Mesendoderm (in vitro differentiated cells): ENCODE measurements at regions not wholly inside any gene's neighbourhood (a gene's known extent, or its start where the extent isn't known, plus 50 kb on each side); places are given as distances from the start of the nearest gene placed in this dataset.

ENCODE experiments used
- DNase-seq: peaks from one replicate; pipeline ENCODE4 v3.0.0; 2013
- H2AK5ac ChIP-seq: 2 replicates; pipeline ENCODE4 v1.6.1; 2013; ENCODE audit warnings: low read length, inconsistent platforms
- H2BK120ac ChIP-seq: 2 replicates; pipeline ENCODE4 v1.6.1; 2013; ENCODE audit warnings: low read depth, mild to moderate bottlenecking, low read length, moderate library complexity, mixed read lengths
- H2BK15ac ChIP-seq: replicated peaks from 2 replicates; pipeline ENCODE4 v1.6.1; 2013; ENCODE audit warnings: low read depth, mild to moderate bottlenecking, moderate library complexity
- H2BK5ac ChIP-seq: 2 replicates; pipeline ENCODE4 v1.6.1; 2013; ENCODE audit warnings: low read length, inconsistent platforms
- H3K18ac ChIP-seq: 2 replicates; pipeline ENCODE4 v1.6.1; 2013; ENCODE audit warnings: mild to moderate bottlenecking, low read length, mixed read lengths
- H3K23ac ChIP-seq: one replicate; pipeline ENCODE4 v1.6.1; 2013; ENCODE audit warnings: low read length
- H3K27ac ChIP-seq: 2 replicates; pipeline ENCODE4 v1.5.1; 2013; ENCODE audit warnings: low read depth, mild to moderate bottlenecking, inconsistent platforms, low read length, moderate library complexity
- H3K27me3 ChIP-seq: 2 replicates; pipeline ENCODE4 v1.6.1; 2013; ENCODE audit warnings: low read length, control low read depth, mild to moderate bottlenecking, inconsistent platforms; ENCODE audit not compliant: insufficient read depth, poor library complexity
- H3K36me3 ChIP-seq: 2 replicates; pipeline ENCODE4 v1.6.1; 2013; ENCODE audit warnings: low read length, inconsistent platforms; ENCODE audit not compliant: control insufficient read depth, insufficient read depth
- H3K4ac ChIP-seq: one replicate; pipeline ENCODE4 v1.6.1; 2013; ENCODE audit warnings: low read depth, mild to moderate bottlenecking, low read length, moderate library complexity
- H3K4me1 ChIP-seq: 2 replicates; pipeline ENCODE4 v1.6.1; 2013; ENCODE audit warnings: low read depth, low read length, inconsistent platforms; ENCODE audit not compliant: control insufficient read depth
- H3K4me2 ChIP-seq: 2 replicates; pipeline ENCODE4 v1.6.1; 2013; ENCODE audit warnings: low read length
- H3K4me3 ChIP-seq: 2 replicates; pipeline ENCODE4 v1.5.1; 2013; ENCODE audit warnings: mild to moderate bottlenecking, low read length
- H3K56ac ChIP-seq: one replicate; pipeline ENCODE4 v1.6.1; 2013; ENCODE audit warnings: low read length
- H3K79me1 ChIP-seq: 2 replicates; pipeline ENCODE4 v1.6.1; 2013; ENCODE audit warnings: low read length, inconsistent platforms
- H3K79me2 ChIP-seq: 2 replicates; pipeline ENCODE4 v1.6.1; 2013; ENCODE audit warnings: mild to moderate bottlenecking, low read length; ENCODE audit not compliant: control insufficient read depth, insufficient read depth
- H3K9ac ChIP-seq: 2 replicates; pipeline ENCODE4 v1.6.1; 2013; ENCODE audit warnings: low read length, inconsistent platforms
- H4K5ac ChIP-seq: one replicate; pipeline ENCODE4 v1.6.1; 2013; ENCODE audit warnings: low read length
- H4K8ac ChIP-seq: one replicate; pipeline ENCODE4 v1.6.1; 2013; ENCODE audit warnings: low read depth, mild to moderate bottlenecking, control low read depth, low read length, moderate library complexity
- WGBS: extraction: QIAGEN DNeasy Blood & Tissue Kit; methylation state at CpG from one replicate; pipeline ENCODE4 v1.1.7; 2013; ENCODE audit warnings: low lambda C conversion rate, missing lambda C conversion rate; ENCODE audit not compliant: insufficient coverage; ENCODE audit errors: extremely low coverage; 5-methylcytosine and 5-hydroxymethylcytosine counted together

GRCh38 chr14:83355609-83356008 lies 1822.0 kb upstream of the SEL1L start:
- Histone ChIP-seq H2BK15ac (no peak overlapping the region), H3K9ac (no peak overlapping the region)

GRCh38 chr14:83356080-83356479 lies 1822.4 kb upstream of the SEL1L start:
- Histone ChIP-seq H3K4me1 (no peaks in the 10 kb centered on the region), H2AK5ac (no peak overlapping the region), H3K4me3 (no peak overlapping the region), H3K36me3 (no peaks in the 10 kb centered on the region), H3K79me1 (no peaks in the 10 kb centered on the region), H2BK5ac (no peak overlapping the region), H2BK15ac (no peak overlapping the region), H3K4ac (no peak overlapping the region), H2BK120ac (no peak overlapping the region), H3K4me2 (no peak overlapping the region), H4K5ac (no peak overlapping the region), H3K27me3 (no peaks in the 10 kb centered on the region), H3K9ac (no peak overlapping the region), H3K79me2 (no peaks in the 10 kb centered on the region), H3K23ac (no peak overlapping the region), H3K18ac (no peak overlapping the region), H3K56ac (no peak overlapping the region), H3K27ac (no peak overlapping the region), H4K8ac (no peak overlapping the region)
- DNase-seq: no peak
- WGBS: no CpG with 5 or more reads among the region's 5 CpGs

More at GRCh38 chr14:83355609-83356008, 1822.0 kb upstream of the SEL1L start:
- no CpG with 5 or more reads among the region's 2 CpGs for WGBS
- Histone ChIP-seq H3K79me2 (no peaks in the 10 kb centered on the region), H3K23ac (no peak overlapping the region), H3K79me1 (no peaks in the 10 kb centered on the region), H3K4me2 (no peak overlapping the region), H3K4me3 (no peak overlapping the region), H2AK5ac (no peak overlapping the region), H3K4ac (no peak overlapping the region), H2BK5ac (no peak overlapping the region), H3K56ac (no peak overlapping the region), H3K27me3 (no peaks in the 10 kb centered on the region), H3K4me1 (no peaks in the 10 kb centered on the region), H3K18ac (no peak overlapping the region), H3K27ac (no peak overlapping the region), H2BK120ac (no peak overlapping the region), H3K36me3 (no peaks in the 10 kb centered on the region), H4K5ac (no peak overlapping the region), H4K8ac (no peak overlapping the region)
- DNase-seq: no peak

DNA sequence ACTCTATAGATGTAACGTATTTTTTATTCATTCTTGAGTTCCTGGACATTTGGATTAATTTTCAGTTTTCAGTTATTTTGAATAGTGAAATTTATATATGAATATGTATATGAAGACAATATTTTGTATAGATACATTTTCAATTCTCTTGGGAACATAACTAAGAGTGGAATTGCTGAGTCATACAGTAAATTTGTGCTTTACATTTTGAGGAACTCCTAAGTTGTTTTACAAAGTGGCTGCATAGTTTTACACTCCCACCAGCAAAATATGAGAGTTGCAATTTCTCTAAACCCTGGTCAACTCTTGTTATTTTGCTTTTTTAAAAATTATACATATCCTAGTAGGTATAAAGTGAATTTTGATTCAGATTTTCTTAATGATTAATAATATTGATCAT lies 1838.6 kb upstream of the SEL1L start:
- Histone ChIP-seq H3K56ac (no peak overlapping the region), H4K8ac (no peak overlapping the region), H3K27me3 (no peaks in the 10 kb centered on the region), H2AK5ac (no peak overlapping the region), H3K4me3 (no peak overlapping the region), H3K79me1 (no peaks in the 10 kb centered on the region), H3K4me2 (no peak overlapping the region), H3K36me3 (no peaks in the 10 kb centered on the region), H3K27ac (no peak overlapping the region), H4K5ac (no peak overlapping the region), H2BK5ac (no peak overlapping the region), H3K9ac (no peak overlapping the region), H3K23ac (no peak overlapping the region), H3K4ac (no peak overlapping the region), H3K79me2 (no peaks in the 10 kb centered on the region), H3K18ac (no peak overlapping the region), H2BK15ac (no peak overlapping the region), H3K4me1 (no peaks in the 10 kb centered on the region), H2BK120ac (no peak overlapping the region)
- WGBS: no CpG with 5 or more reads among the region's 1 CpG
- DNase-seq: no peak

DNA sequence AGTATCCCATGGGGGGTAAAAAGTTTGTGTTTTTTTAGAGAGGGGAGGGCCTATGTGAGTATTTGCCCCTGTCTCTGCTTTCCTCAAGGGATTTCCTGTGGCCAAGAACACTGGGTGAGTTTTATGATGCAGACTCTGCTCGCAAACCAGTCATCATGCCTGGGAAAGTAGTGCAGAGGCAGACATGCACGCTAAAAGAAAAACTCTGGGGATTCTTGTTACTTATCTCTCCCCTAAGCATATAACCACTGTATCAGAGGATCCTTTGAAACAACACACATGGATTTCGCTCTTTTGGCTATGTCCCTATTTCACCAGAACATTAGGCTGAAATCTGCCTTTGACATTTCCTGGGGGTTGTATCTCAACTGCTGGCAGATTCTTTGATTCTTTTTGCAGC lies 1845.8 kb upstream of the SEL1L start:
- Histone ChIP-seq H3K4me1 (no peaks in the 10 kb centered on the region), H3K9ac (no peak overlapping the region), H2BK120ac (peak overlapping the region; percentile 76), H3K27ac (no peak overlapping the region), H4K8ac (no peak overlapping the region), H3K4ac (no peak overlapping the region), H3K18ac (peak overlapping the region; percentile 51), H2BK15ac (no peak overlapping the region), H3K36me3 (no peaks in the 10 kb centered on the region), H3K4me2 (no peak overlapping the region), H2AK5ac (no peak overlapping the region), H3K27me3 (no peaks in the 10 kb centered on the region), H4K5ac (no peak overlapping the region), H2BK5ac (no peak overlapping the region), H3K4me3 (no peak overlapping the region), H3K79me1 (no peaks in the 10 kb centered on the region), H3K56ac (no peak overlapping the region), H3K23ac (no peak overlapping the region), H3K79me2 (no peaks in the 10 kb centered on the region)
- DNase-seq: no peak
- WGBS: no CpG with 5 or more reads among the region's 3 CpGs

GRCh38 chr14:83384253-83384652 lies 1850.6 kb upstream of the SEL1L start:
- Histone ChIP-seq H3K9ac (no peak overlapping the region), H3K79me2 (no peaks in the 10 kb centered on the region), H3K56ac (no peak overlapping the region), H3K23ac (no peak overlapping the region), H3K79me1 (no peaks in the 10 kb centered on the region), H2BK15ac (no peak overlapping the region), H3K4me1 (no peaks in the 10 kb centered on the region), H2BK120ac (no peak overlapping the region), H3K27me3 (no peaks in the 10 kb centered on the region), H3K4me3 (no peak overlapping the region), H4K8ac (no peak overlapping the region), H3K27ac (no peak overlapping the region), H3K4ac (no peak overlapping the region), H3K4me2 (no peak overlapping the region), H2BK5ac (no peak overlapping the region), H4K5ac (no peak overlapping the region), H3K18ac (no peak overlapping the region), H3K36me3 (no peaks in the 10 kb centered on the region), H2AK5ac (no peak overlapping the region)
- 100% methylated on average over 2 of the region's 3 CpGs for WGBS
- no peak for DNase-seq

DNA sequence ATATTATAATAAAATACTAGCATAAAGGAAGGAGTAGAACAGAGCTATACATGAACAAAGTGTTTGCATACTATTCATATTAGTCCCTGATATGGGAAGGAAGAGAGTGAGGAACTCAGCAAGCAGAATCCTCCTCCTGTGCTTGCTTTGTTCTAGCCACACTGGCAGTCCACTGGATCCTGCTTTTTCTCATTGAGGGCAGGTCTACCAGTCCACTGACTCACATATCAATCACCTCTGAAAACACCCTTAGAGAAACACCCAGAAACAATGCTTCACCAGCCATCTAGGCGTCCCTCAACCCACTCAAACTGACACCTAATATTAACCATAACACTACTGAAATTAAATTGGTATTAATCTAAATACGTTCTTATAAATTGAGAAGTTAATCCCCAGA lies 1861.7 kb upstream of the SEL1L start:
- H2BK5ac ChIP-seq: no peak overlapping the region
- no peak overlapping the region for H3K4me3 ChIP-seq
- no peak overlapping the region for H2BK120ac ChIP-seq
- DNase-seq: no peak
- H3K18ac ChIP-seq: no peak overlapping the region
- no peak overlapping the region for H2AK5ac ChIP-seq
- no CpG with 5 or more reads among the region's 2 CpGs for WGBS
- H3K56ac ChIP-seq: no peak overlapping the region
- no peaks in the 10 kb centered on the region for H3K4me1 ChIP-seq
- no peak overlapping the region for H4K5ac ChIP-seq
- H3K27ac ChIP-seq: no peak overlapping the region
- no peaks in the 10 kb centered on the region for H3K79me1 ChIP-seq
- no peaks in the 10 kb centered on the region for H3K79me2 ChIP-seq
- H2BK15ac ChIP-seq: no peak overlapping the region
- no peak overlapping the region for H3K23ac ChIP-seq
- no peak overlapping the region for H4K8ac ChIP-seq
- H3K9ac ChIP-seq: no peak overlapping the region
- no peak overlapping the region for H3K4ac ChIP-seq
- no peaks in the 10 kb centered on the region for H3K27me3 ChIP-seq
- H3K4me2 ChIP-seq: no peak overlapping the region
- H3K36me3 ChIP-seq: no peaks in the 10 kb centered on the region
